ENCODE measurements at regions not wholly inside any gene's neighbourhood (a gene's known extent, or its start where the extent isn't known, plus 50 kb on each side); places are given as distances from the start of the nearest gene placed in this dataset.
A peak's percentile ranks its signal among the peaks of the same experiment; 100 is the strongest.

GRCh38 chr1:94332516-94332915 is 85.7 kb upstream of the ABCD3 start:
- Histone ChIP-seq H3K9ac (ENCODE audit: low read depth in 2 of 2, low read length in 2 of 2) (no peak overlapping the region), H3K4me3 (no peak overlapping the region), H3K27ac (no peak overlapping the region), H3K4me1 (no peaks in the 10 kb centered on the region), H3K9me3 (no peaks in the 10 kb centered on the region), H3K27me3 (no peaks in the 10 kb centered on the region), H3K36me3 (no peaks in the 10 kb centered on the region)
- no peak for DNase-seq
- intact Hi-C loops (cut with DNase I): loop anchor here (5.0 kb wide), 1 partner anchor 95 kb away; the partner anchor contains the start of gene ARHGAP29
- TF ChIP-seq, protein P1, sequence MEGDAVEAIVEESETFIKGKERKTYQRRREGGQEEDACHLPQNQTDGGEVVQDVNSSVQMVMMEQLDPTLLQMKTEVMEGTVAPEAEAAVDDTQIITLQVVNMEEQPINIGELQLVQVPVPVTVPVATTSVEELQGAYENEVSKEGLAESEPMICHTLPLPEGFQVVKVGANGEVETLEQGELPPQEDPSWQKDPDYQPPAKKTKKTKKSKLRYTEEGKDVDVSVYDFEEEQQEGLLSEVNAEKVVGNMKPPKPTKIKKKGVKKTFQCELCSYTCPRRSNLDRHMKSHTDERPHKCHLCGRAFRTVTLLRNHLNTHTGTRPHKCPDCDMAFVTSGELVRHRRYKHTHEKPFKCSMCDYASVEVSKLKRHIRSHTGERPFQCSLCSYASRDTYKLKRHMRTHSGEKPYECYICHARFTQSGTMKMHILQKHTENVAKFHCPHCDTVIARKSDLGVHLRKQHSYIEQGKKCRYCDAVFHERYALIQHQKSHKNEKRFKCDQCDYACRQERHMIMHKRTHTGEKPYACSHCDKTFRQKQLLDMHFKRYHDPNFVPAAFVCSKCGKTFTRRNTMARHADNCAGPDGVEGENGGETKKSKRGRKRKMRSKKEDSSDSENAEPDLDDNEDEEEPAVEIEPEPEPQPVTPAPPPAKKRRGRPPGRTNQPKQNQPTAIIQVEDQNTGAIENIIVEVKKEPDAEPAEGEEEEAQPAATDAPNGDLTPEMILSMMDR (IDR thresholded peaks at IDR 0.05): no peak

DNA sequence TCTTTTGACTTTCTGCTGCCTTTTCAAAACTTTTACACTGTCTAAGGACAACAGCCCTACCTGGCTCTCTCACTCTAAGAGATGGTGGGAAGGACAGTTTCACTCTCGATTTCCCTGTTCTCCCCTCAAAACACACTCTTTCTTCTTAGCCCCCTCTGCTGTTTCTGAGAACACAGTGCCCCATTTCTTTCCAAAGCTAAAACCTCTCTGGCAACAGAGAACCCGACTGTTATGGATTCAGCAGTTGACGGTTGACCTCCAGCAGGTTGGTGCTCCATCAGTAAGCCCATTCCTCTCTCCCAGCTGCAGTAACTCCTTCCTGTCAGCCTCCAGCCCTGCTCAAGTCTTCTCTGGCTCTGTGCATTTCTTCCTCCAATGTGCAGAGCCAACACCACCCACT is 88.2 kb upstream of the ABCD3 start:
- no peak for DNase-seq
- no peaks in the 10 kb centered on the region for H3K4me1 ChIP-seq
- H3K4me3 ChIP-seq: no peak overlapping the region
- H3K27ac ChIP-seq: no peak overlapping the region
- no peak overlapping the region for H3K9ac ChIP-seq (ENCODE audit: low read depth in 2 of 2, low read length in 2 of 2)
- TF ChIP-seq, protein P1 (IDR thresholded peaks at IDR 0.05): no peak
- no peaks in the 10 kb centered on the region for H3K9me3 ChIP-seq
- no peaks in the 10 kb centered on the region for H3K36me3 ChIP-seq
- intact Hi-C loops (cut with DNase I): loop anchor here (5.0 kb wide), 2 partner anchors 83 to 93 kb away; partner anchors contain the start of gene ARHGAP29
- no peaks in the 10 kb centered on the region for H3K27me3 ChIP-seq

- Histone ChIP-seq H3K9ac (ENCODE audit: low read depth in 2 of 2, low read length in 2 of 2) (no peak overlapping the region), H3K27ac (no peak overlapping the region), H3K36me3 (no peaks in the 10 kb centered on the region), H3K9me3 (no peaks in the 10 kb centered on the region), H3K4me1 (no peaks in the 10 kb centered on the region), H3K4me3 (no peak overlapping the region), H3K27me3 (no peaks in the 10 kb centered on the region)
- intact Hi-C loops (cut with DNase I): loop anchor here (5.0 kb wide), 1 partner anchor 82 kb away; no protein-coding TSS in a partner anchor
- TF ChIP-seq, protein P1 (IDR thresholded peaks at IDR 0.05): no peak
- DNase-seq: no peak
These were observed 88.9 kb upstream of the ABCD3 start for GRCh38 chr1:94329276-94329675.

GRCh38 chr1:94327001-94327690 is 89.8 kb upstream of the ARHGAP29 start:
- TF ChIP-seq, protein P1 (IDR thresholded peaks at IDR 0.05): no peak
- Histone ChIP-seq H3K4me3 (no peak overlapping the region), H3K27me3 (no peaks in the 10 kb centered on the region), H3K27ac (no peak overlapping the region), H3K9ac (ENCODE audit: low read depth in 2 of 2, low read length in 2 of 2) (no peak overlapping the region), H3K9me3 (no peaks in the 10 kb centered on the region), H3K4me1 (no peaks in the 10 kb centered on the region), H3K36me3 (no peaks in the 10 kb centered on the region)
- DNase-seq: peak; percentile 41
- intact Hi-C loops (cut with DNase I): loop anchor here (5.0 kb wide), 1 partner anchor 80 kb away; no protein-coding TSS in a partner anchor

DNA sequence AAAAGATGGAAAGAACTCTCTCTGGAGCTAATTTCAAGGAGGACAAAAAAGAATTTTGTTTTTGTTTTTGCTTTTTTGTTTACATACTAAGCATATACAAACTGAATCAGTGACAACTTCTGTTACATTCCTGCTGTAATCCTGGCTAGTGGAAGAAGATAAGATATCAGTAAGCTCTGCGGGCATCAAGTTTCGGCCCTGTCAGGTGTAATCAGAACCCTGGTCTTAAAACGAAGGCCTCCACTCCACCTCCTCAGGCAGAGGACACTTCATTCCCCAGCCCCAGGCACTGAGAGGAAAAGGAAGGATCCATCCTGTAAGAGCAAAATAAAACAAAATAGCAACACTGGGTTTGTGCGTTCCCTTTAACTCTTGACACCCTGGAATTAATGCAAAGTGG is 88.9 kb upstream of the ARHGAP29 start:
- intact Hi-C loops (cut with DNase I): loop anchor here (5.0 kb wide), 1 partner anchor 79 kb away; no protein-coding TSS in a partner anchor
- no peak overlapping the region for H3K4me3 ChIP-seq
- TF ChIP-seq, protein P1 (IDR thresholded peaks at IDR 0.05): no peak
- no peaks in the 10 kb centered on the region for H3K36me3 ChIP-seq
- no peak overlapping the region for H3K9ac ChIP-seq (ENCODE audit: low read depth in 2 of 2, low read length in 2 of 2)
- H3K9me3 ChIP-seq: no peaks in the 10 kb centered on the region
- H3K27ac ChIP-seq: no peak overlapping the region
- no peaks in the 10 kb centered on the region for H3K27me3 ChIP-seq
- H3K4me1 ChIP-seq: no peaks in the 10 kb centered on the region
- DNase-seq: no peak
